AG04450 (cell line): ENCODE measurements at regions not wholly inside any gene's neighbourhood (a gene's known extent, or its start where the extent isn't known, plus 50 kb on each side); places are given as distances from the start of the nearest gene placed in this dataset.

ENCODE experiments used
- CTCF ChIA-PET: fragments of 300-600, 350-600 bp; formaldehyde crosslinking; extraction: SDS; loops from one replicate; lab custom pipeline; 2022; ENCODE audit warnings: antibody characterized with exemption, inconsistent platforms; lab: Charles Lee
- POLR2A ChIA-PET: fragments of 350-600 bp; formaldehyde crosslinking; extraction: SDS; loops from one replicate; lab custom pipeline; 2021; ENCODE audit warnings: antibody characterized with exemption, inconsistent platforms; lab: Yijun Ruan, JAX
- DNase-seq: peaks from one replicate; pipeline ENCODE4 v3.0.0-alpha.2; 2011; ENCODE audit warnings: low read depth, low spot score
- H3K27ac ChIP-seq: one replicate; pipeline ENCODE4 v1.5.1; 2012; ENCODE audit warnings: low read depth, low read length, control low read depth
- H3K27me3 ChIP-seq: one replicate; pipeline ENCODE4 v1.6.0; 2012; ENCODE audit warnings: low read length; ENCODE audit not compliant: control insufficient read depth, insufficient read depth
- H3K4me3 ChIP-seq: 2 replicates; pipeline ENCODE4 v1.5.1; 2011; ENCODE audit warnings: mild to moderate bottlenecking, low read depth, low read length, control low read depth
- H3K9me3 ChIP-seq: 2 replicates; pipeline ENCODE4 v1.5.1; 2012; ENCODE audit warnings: low read length; ENCODE audit not compliant: control insufficient read depth, insufficient read depth
- TF ChIP-seq, protein P1 (sequence below): IDR thresholded peaks from 2 replicates; pipeline ENCODE4 v1.5.1; 2011; ENCODE audit warnings: low read depth, low read length, control low read depth, inconsistent platforms

GRCh38 chr3:176595307-176595706, 602.0 kb downstream of the TBL1XR1 start:
- ChIA-PET CTCF (no interaction called here), POLR2A (no interaction called here)
- Histone ChIP-seq H3K4me3 (no peak overlapping the region), H3K27ac (no peak overlapping the region), H3K9me3 (no peaks in the 10 kb centered on the region), H3K27me3 (no peaks in the 10 kb centered on the region)
- TF ChIP-seq, protein P1, sequence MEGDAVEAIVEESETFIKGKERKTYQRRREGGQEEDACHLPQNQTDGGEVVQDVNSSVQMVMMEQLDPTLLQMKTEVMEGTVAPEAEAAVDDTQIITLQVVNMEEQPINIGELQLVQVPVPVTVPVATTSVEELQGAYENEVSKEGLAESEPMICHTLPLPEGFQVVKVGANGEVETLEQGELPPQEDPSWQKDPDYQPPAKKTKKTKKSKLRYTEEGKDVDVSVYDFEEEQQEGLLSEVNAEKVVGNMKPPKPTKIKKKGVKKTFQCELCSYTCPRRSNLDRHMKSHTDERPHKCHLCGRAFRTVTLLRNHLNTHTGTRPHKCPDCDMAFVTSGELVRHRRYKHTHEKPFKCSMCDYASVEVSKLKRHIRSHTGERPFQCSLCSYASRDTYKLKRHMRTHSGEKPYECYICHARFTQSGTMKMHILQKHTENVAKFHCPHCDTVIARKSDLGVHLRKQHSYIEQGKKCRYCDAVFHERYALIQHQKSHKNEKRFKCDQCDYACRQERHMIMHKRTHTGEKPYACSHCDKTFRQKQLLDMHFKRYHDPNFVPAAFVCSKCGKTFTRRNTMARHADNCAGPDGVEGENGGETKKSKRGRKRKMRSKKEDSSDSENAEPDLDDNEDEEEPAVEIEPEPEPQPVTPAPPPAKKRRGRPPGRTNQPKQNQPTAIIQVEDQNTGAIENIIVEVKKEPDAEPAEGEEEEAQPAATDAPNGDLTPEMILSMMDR, result no peak
- DNase-seq, result no peak

DNA sequence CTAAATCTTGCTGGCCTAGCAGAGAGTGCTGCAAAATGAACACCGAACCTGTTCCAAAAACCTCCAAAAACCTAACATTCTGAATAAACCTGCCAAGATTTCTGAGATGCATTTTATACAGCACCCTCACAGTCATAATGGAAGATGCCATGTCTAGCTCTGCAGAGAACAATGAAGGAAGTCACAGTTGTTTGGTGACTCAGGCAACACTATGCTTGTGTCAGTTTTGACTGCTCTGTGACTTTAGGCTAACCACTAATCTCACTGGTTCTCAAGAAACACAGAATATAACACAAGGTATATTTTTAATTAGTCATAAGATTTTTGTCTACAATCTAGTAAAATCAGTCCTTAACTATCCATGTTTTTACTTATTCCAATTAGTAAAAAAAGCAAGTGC, 606.6 kb downstream of the TBL1XR1 start:
- Histone ChIP-seq H3K9me3 (no peaks in the 10 kb centered on the region), H3K4me3 (no peak overlapping the region), H3K27ac (no peak overlapping the region), H3K27me3 (no peaks in the 10 kb centered on the region)
- ChIA-PET CTCF (no interaction called here), POLR2A (no interaction called here)
- TF ChIP-seq, protein P1, result no peak
- DNase-seq, result no peak

DNA sequence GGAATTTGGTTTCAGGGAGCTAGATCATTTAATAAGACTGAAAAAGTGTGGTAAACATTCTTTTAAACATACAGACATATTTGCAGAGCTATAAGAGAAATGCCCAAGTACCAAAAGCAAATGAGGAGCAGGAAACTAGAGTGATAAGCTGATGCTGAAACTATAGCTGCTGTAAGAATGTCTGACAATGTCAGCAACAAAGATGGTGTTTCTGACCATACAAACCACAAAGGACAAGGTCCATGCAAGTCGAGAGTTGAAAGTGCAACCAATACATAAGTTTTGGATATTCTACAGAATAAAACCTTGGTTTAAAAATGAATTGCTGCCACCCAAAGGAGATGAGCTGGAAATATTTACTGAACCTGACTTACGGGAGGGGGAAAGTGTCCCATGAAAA, 610.2 kb downstream of the TBL1XR1 start:
- ChIA-PET POLR2A (no interaction called here), CTCF (interaction anchor here (1.0 kb wide), 1 partner anchor 65 kb away, joined by 3 read pairs; no protein-coding TSS in a partner anchor)

DNA sequence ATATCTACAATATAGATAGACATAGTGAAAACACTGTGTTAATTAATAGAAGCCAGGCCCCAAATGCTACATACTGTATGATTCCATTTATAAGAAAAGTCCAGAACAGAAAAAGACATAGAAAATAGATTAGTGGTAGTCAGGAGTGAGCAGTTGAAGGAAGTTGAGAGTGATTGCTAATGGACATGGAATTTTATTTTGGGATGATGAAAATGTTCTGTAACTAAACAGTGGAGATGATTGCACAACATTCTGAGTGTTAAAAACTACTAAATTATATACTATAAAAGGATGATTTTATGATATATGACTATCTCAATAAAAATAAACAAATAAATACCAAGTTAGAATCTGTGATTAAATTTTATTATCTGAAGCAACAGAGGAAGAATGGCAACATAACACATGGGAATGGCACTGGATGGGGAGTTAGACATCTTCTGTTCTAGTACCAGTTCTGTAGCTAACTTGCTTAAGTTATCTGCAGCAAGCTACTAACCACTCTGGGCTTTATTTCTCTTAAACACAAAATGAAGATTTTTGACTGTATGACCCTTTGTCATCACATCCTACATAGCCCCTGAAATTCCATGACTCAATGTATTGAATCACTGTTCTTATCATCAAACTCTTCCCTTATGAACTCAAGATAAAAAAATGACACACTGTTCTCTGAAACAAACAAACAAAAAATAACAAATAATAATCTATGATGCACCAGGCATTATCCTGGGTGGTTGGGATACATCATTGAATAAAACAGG, 612.7 kb downstream of the TBL1XR1 start:
- no peak overlapping the region for H3K27ac ChIP-seq
- no peak for DNase-seq
- ChIA-PET POLR2A (no interaction called here), CTCF (no interaction called here)
- no peaks in the 10 kb centered on the region for H3K27me3 ChIP-seq
- no peak overlapping the region for H3K4me3 ChIP-seq
- H3K9me3 ChIP-seq, result no peaks in the 10 kb centered on the region
- TF ChIP-seq, protein P1, result no peak

More for the DNA sequence above, 610.2 kb downstream of the TBL1XR1 start:
- Histone ChIP-seq H3K27ac (no peak overlapping the region), H3K27me3 (no peaks in the 10 kb centered on the region), H3K4me3 (no peak overlapping the region), H3K9me3 (no peaks in the 10 kb centered on the region)
- DNase-seq, result no peak
- TF ChIP-seq, protein P1, result no peak

- Histone ChIP-seq H3K27me3 (no peaks in the 10 kb centered on the region), H3K27ac (no peak overlapping the region), H3K4me3 (no peak overlapping the region), H3K9me3 (no peaks in the 10 kb centered on the region)
- TF ChIP-seq, protein P1, result no peak
- ChIA-PET POLR2A (no interaction called here), CTCF (no interaction called here)
- DNase-seq, result no peak
These were observed 613.3 kb downstream of the TBL1XR1 start for GRCh38 chr3:176583956-176584355.
